Left hindlimb (tissue), 1 donor: ENCODE measurements at regions not wholly inside any gene's neighbourhood (a gene's known extent, or its start where the extent isn't known, plus 50 kb on each side); places are given as distances from the start of the nearest gene placed in this dataset.
"Not testable (repeated sequence)": the region's sequence is repeated elsewhere in the genome, so short reads cannot be mapped to it uniquely, and the experiment has no call there.

ENCODE experiments used
- DNase-seq: peaks from one replicate; pipeline ENCODE4 v3.0.0-alpha.2; 2018

- DNase-seq = no peak
These were observed 446.5 kb upstream of the MIS18BP1 start for GRCh38 chr14:45699471-45699870.

- no peak for DNase-seq
These were observed 445.6 kb upstream of the MIS18BP1 start for GRCh38 chr14:45698462-45699134.

GRCh38 chr14:45686771-45687170, 433.8 kb upstream of the MIS18BP1 start:
- no peak for DNase-seq

- DNase-seq = no peak
These were observed 427.5 kb upstream of the MIS18BP1 start for GRCh38 chr14:45680531-45680930.

- no peak for DNase-seq
These were observed 426.9 kb upstream of the MIS18BP1 start for GRCh38 chr14:45679853-45680252.

- no peak for DNase-seq
These were observed 425.2 kb upstream of the MIS18BP1 start for GRCh38 chr14:45678163-45678562.

- DNase-seq = no peak
These were observed 420.4 kb upstream of the MIS18BP1 start for GRCh38 chr14:45673420-45673819.

- DNase-seq = no peak
These were observed 411.8 kb upstream of the MIS18BP1 start for GRCh38 chr14:45664668-45665356.

GRCh38 chr14:45658917-45659299, 405.9 kb upstream of the MIS18BP1 start:
- DNase-seq = no peak

GRCh38 chr14:45658226-45658916, 405.4 kb upstream of the MIS18BP1 start:
- no peak for DNase-seq

GRCh38 chr14:45651890-45652289, 398.9 kb upstream of the MIS18BP1 start:
- DNase-seq = no peak

GRCh38 chr14:45650754-45651153, 397.8 kb upstream of the MIS18BP1 start:
- no peak for DNase-seq

GRCh38 chr14:45649051-45649450, 396.0 kb upstream of the MIS18BP1 start:
- DNase-seq = no peak

- DNase-seq = no peak
These were observed 388.5 kb upstream of the MIS18BP1 start for GRCh38 chr14:45641541-45641940.

GRCh38 chr14:45634651-45635441, 381.8 kb upstream of the MIS18BP1 start:
- not testable (repeated sequence) for DNase-seq

- DNase-seq = no peak
These were observed 380.4 kb upstream of the MIS18BP1 start for GRCh38 chr14:45633220-45633984.

- DNase-seq = no peak
These were observed 368.7 kb upstream of the MIS18BP1 start for GRCh38 chr14:45621731-45622130.

GRCh38 chr14:45619831-45620230, 366.8 kb upstream of the MIS18BP1 start:
- DNase-seq = no peak

GRCh38 chr14:45610318-45610717, 357.3 kb upstream of the MIS18BP1 start:
- no peak for DNase-seq

- no peak for DNase-seq
These were observed 334.1 kb upstream of the MIS18BP1 start for GRCh38 chr14:45587142-45587541.

GRCh38 chr14:45559626-45560025, 306.6 kb upstream of the MIS18BP1 start:
- DNase-seq = no peak

- DNase-seq = no peak
These were observed 305.2 kb upstream of the MIS18BP1 start for GRCh38 chr14:45558183-45558582.
